ENCODE measurements at regions not wholly inside any gene's neighbourhood (a gene's known extent, or its start where the extent isn't known, plus 50 kb on each side); places are given as distances from the start of the nearest gene placed in this dataset.

GRCh38 chr11:95335989-95336388 lies 105.0 kb upstream of the SESN3 start:
- Histone ChIP-seq H3K27ac (no peak overlapping the region), H3K9me3 (no peaks in the 10 kb centered on the region), H3K4me1 (peaks cover 48% of the 10 kb centered on the region), H3K36me3 (no peaks in the 10 kb centered on the region), H3K27me3 (no peaks in the 10 kb centered on the region), H3K4me3 (no peak overlapping the region)
- TF ChIP-seq POLR2A (IDR thresholded peaks at IDR 0.05) (no peak), CTCF (IDR thresholded peaks at IDR 0.05) (no peak), POLR2AphosphoS5 (IDR thresholded peaks at IDR 0.05; ENCODE audit: insufficient read depth in 1 of 2, low read depth in 1 of 2) (no peak)
- intact Hi-C loops (cut with DNase I): no loop called here
- no peak for DNase-seq (ENCODE audit: extremely low spot score in 2 of 2)

GRCh38 chr11:95331161-95331560 lies 100.2 kb upstream of the SESN3 start:
- DNase-seq (ENCODE audit: extremely low spot score in 2 of 2): no peak
- Histone ChIP-seq H3K9me3 (no peaks in the 10 kb centered on the region), H3K27ac (no peak overlapping the region), H3K4me1 (peaks cover under 1% of the 10 kb centered on the region), H3K27me3 (no peaks in the 10 kb centered on the region), H3K36me3 (no peaks in the 10 kb centered on the region), H3K4me3 (no peak overlapping the region)
- intact Hi-C loops (cut with DNase I): no loop called here
- TF ChIP-seq POLR2A (IDR thresholded peaks at IDR 0.05): no peak
- no peak for TF ChIP-seq POLR2AphosphoS5 (IDR thresholded peaks at IDR 0.05; ENCODE audit: insufficient read depth in 1 of 2, low read depth in 1 of 2)
- TF ChIP-seq CTCF (IDR thresholded peaks at IDR 0.05): no peak

- TF ChIP-seq CTCF (IDR thresholded peaks at IDR 0.05): no peak
- TF ChIP-seq POLR2AphosphoS5 (IDR thresholded peaks at IDR 0.05; ENCODE audit: insufficient read depth in 1 of 2, low read depth in 1 of 2): no peak
- no peak for TF ChIP-seq POLR2A (IDR thresholded peaks at IDR 0.05)
- DNase-seq (ENCODE audit: extremely low spot score in 2 of 2): no peak
- intact Hi-C loops (cut with DNase I): no loop called here
- H3K36me3 ChIP-seq: no peaks in the 10 kb centered on the region
- H3K27me3 ChIP-seq: no peaks in the 10 kb centered on the region
- no peak overlapping the region for H3K27ac ChIP-seq
- no peak overlapping the region for H3K4me3 ChIP-seq
- H3K4me1 ChIP-seq: no peaks in the 10 kb centered on the region
- H3K9me3 ChIP-seq: no peaks in the 10 kb centered on the region
Measured at GRCh38 chr11:95330302-95330701, 99.3 kb upstream of the SESN3 start.

- no peak overlapping the region for H3K4me3 ChIP-seq
- DNase-seq (ENCODE audit: extremely low spot score in 2 of 2): no peak
- H3K27ac ChIP-seq: no peak overlapping the region
- no peaks in the 10 kb centered on the region for H3K36me3 ChIP-seq
- H3K9me3 ChIP-seq: no peaks in the 10 kb centered on the region
- H3K27me3 ChIP-seq: no peaks in the 10 kb centered on the region
- intact Hi-C loops (cut with DNase I): no loop called here
- TF ChIP-seq POLR2A (IDR thresholded peaks at IDR 0.05): no peak
- no peak for TF ChIP-seq POLR2AphosphoS5 (IDR thresholded peaks at IDR 0.05; ENCODE audit: insufficient read depth in 1 of 2, low read depth in 1 of 2)
- no peak for TF ChIP-seq CTCF (IDR thresholded peaks at IDR 0.05)
- H3K4me1 ChIP-seq: no peaks in the 10 kb centered on the region
Measured at GRCh38 chr11:95327273-95327948, 96.4 kb upstream of the SESN3 start.

GRCh38 chr11:95325777-95326258 lies 94.8 kb upstream of the SESN3 start:
- no peaks in the 10 kb centered on the region for H3K9me3 ChIP-seq
- H3K27ac ChIP-seq: no peak overlapping the region
- H3K4me3 ChIP-seq: no peak overlapping the region
- no peaks in the 10 kb centered on the region for H3K27me3 ChIP-seq
- no peak for TF ChIP-seq CTCF (IDR thresholded peaks at IDR 0.05)
- H3K36me3 ChIP-seq: no peaks in the 10 kb centered on the region
- no peaks in the 10 kb centered on the region for H3K4me1 ChIP-seq
- intact Hi-C loops (cut with DNase I): no loop called here
- no peak for DNase-seq (ENCODE audit: extremely low spot score in 2 of 2)
